ENCODE measurements at regions not wholly inside any gene's neighbourhood (a gene's known extent, or its start where the extent isn't known, plus 50 kb on each side); places are given as distances from the start of the nearest gene placed in this dataset.
"Not testable (repeated sequence)": the region's sequence is repeated elsewhere in the genome, so short reads cannot be mapped to it uniquely, and the experiment has no call there.

DNA sequence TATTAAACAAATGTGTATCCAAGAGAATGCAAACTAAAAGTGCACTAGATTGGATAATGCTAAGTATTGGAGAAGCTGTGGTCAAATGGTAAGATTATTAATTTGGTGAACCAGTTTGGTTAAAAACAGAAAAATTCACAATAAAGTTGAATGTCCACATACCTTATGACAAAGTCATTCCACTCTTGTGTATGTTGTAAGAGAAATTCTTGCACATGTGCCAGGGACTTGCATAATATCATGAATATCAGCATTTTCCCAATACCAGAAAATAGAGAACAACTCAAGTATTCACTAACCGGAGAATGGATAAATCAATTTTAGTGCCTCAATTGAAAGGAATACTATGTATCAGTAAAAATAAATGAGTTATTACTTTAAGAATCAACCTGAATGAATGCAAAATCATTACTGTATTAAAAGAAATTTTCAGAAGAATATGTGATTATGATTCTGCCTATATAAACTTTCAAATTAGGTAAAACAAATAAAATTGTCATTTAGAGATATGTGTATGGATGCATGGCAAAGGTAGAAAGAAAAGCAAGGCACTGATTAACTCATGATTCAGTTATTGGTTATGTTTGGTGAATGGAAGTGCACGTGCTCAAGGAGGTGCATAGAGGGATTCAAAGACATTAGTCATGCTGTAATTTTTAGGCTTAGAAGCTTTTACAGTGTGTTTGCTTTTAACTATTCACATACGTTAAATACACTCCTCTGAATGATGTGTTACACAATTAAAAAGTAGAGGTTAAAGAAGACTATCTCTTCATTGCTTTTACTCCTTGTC is 217.4 kb upstream of the KCNK2 start:
- no peak overlapping the region for H3K27ac Mint-ChIP-seq
- Histone ChIP-seq H3K4me3 (no peak overlapping the region), H3K9me3 (ENCODE audit: low read depth) (no peaks in the 10 kb centered on the region), H3K9ac (no peak overlapping the region), H3K27me3 (no peaks in the 10 kb centered on the region), H3K36me3 (no peaks in the 10 kb centered on the region), H3K4me2 (no peak overlapping the region), H2AFZ (replicated peaks) (no peak overlapping the region), H3K27ac (no peak overlapping the region), H4K20me1 (ENCODE audit: low read depth) (no peaks in the 10 kb centered on the region), H3K4me1 (no peaks in the 10 kb centered on the region), H3K79me2 (ENCODE audit: low read depth) (no peaks in the 10 kb centered on the region), H3F3A (ENCODE audit: low read depth) (no peaks in the 10 kb centered on the region)
- peaks cover 3% of the 10 kb centered on the region for H3K27me3 Mint-ChIP-seq (ENCODE audit: insufficient read depth, low read depth)
- no peak overlapping the region for H3K4me3 Mint-ChIP-seq
- DNase-seq (ENCODE audit: low spot score): no peak
- no peaks in the 10 kb centered on the region for H3K4me1 Mint-ChIP-seq
- no peaks in the 10 kb centered on the region for H3K36me3 Mint-ChIP-seq
- TF ChIP-seq, protein P1, sequence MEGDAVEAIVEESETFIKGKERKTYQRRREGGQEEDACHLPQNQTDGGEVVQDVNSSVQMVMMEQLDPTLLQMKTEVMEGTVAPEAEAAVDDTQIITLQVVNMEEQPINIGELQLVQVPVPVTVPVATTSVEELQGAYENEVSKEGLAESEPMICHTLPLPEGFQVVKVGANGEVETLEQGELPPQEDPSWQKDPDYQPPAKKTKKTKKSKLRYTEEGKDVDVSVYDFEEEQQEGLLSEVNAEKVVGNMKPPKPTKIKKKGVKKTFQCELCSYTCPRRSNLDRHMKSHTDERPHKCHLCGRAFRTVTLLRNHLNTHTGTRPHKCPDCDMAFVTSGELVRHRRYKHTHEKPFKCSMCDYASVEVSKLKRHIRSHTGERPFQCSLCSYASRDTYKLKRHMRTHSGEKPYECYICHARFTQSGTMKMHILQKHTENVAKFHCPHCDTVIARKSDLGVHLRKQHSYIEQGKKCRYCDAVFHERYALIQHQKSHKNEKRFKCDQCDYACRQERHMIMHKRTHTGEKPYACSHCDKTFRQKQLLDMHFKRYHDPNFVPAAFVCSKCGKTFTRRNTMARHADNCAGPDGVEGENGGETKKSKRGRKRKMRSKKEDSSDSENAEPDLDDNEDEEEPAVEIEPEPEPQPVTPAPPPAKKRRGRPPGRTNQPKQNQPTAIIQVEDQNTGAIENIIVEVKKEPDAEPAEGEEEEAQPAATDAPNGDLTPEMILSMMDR (IDR thresholded peaks at IDR 0.05): no peak
- TF ChIP-seq EZH2phosphoT487 (IDR thresholded peaks at IDR 0.05) (no peak), EZH2 (IDR thresholded peaks at IDR 0.05) (no peak)
- peaks cover 3% of the 10 kb centered on the region for H3K9me3 Mint-ChIP-seq

DNA sequence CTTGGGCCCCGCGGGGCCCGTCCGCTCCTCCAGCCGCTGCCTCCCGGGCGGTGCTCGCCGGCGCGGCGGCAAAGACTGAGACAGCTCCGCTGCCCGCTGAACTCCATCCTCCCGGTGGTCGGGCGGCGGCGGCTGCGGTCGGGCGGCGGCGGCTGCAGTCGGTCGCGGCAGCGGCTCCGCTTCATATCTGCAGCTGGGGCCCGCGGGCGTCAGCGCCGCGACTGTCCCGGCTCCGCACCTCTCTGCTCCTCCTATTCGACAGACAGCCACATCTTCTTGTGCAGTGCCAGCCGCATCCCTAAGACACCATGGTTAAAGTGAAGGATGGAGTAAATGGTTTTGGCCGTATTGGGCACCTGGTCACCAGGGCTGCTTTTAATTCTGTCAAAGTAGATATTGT is 212.1 kb upstream of the KCNK2 start:
- H2AFZ ChIP-seq (replicated peaks); DNase-seq (ENCODE audit: low spot score); H3K4me1 Mint-ChIP-seq; H3K4me3 Mint-ChIP-seq; H3K4me3 ChIP-seq; H3K36me3 Mint-ChIP-seq; H3K27ac Mint-ChIP-seq; H3K9me3 ChIP-seq (ENCODE audit: low read depth); H3K36me3 ChIP-seq; H3K4me2 ChIP-seq; H3F3A ChIP-seq (ENCODE audit: low read depth); H3K4me1 ChIP-seq; H3K27me3 ChIP-seq; H3K79me2 ChIP-seq (ENCODE audit: low read depth); H3K27me3 Mint-ChIP-seq (ENCODE audit: insufficient read depth, low read depth); H4K20me1 ChIP-seq (ENCODE audit: low read depth); H3K9ac ChIP-seq; H3K27ac ChIP-seq: not testable (repeated sequence)
- H3K9me3 Mint-ChIP-seq: peaks cover 11% of the 10 kb centered on the region

DNA sequence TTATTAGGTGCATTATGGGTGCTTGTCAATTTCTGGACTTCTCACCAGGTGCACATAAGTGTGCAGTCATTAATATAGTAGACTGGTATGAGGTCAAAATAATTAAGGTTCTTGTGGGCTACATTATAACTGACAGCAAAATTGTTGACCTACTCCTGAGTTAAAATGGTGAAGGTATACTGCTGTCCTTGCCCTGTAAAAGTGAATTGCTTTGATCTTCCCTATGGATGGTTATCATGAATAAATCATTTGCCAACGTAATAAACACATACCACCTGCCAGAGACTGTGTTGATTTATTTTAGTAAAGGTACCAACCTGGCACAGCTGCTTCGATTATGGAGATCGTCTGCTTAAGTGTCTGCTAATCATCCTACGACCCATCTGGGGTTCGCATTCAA is 201.6 kb upstream of the KCNK2 start:
- Histone ChIP-seq H3K36me3 (no peaks in the 10 kb centered on the region), H4K20me1 (ENCODE audit: low read depth) (no peaks in the 10 kb centered on the region), H3K4me3 (no peak overlapping the region), H3K79me2 (ENCODE audit: low read depth) (no peaks in the 10 kb centered on the region), H3K9me3 (ENCODE audit: low read depth) (no peaks in the 10 kb centered on the region), H3K9ac (no peak overlapping the region), H3K27ac (no peak overlapping the region), H3F3A (ENCODE audit: low read depth) (no peaks in the 10 kb centered on the region), H2AFZ (replicated peaks) (no peak overlapping the region), H3K4me2 (no peak overlapping the region), H3K4me1 (no peaks in the 10 kb centered on the region), H3K27me3 (no peaks in the 10 kb centered on the region)
- Mint-ChIP-seq H3K4me3 (no peak overlapping the region), H3K27me3 (ENCODE audit: insufficient read depth, low read depth) (peaks cover 2% of the 10 kb centered on the region), H3K4me1 (no peaks in the 10 kb centered on the region), H3K36me3 (no peaks in the 10 kb centered on the region), H3K27ac (no peak overlapping the region), H3K9me3 (no peaks in the 10 kb centered on the region)
- TF ChIP-seq, protein P1 (IDR thresholded peaks at IDR 0.05): no peak
- TF ChIP-seq EZH2phosphoT487 (IDR thresholded peaks at IDR 0.05) (no peak), EZH2 (IDR thresholded peaks at IDR 0.05) (no peak)
- no peak for DNase-seq (ENCODE audit: low spot score)

DNA sequence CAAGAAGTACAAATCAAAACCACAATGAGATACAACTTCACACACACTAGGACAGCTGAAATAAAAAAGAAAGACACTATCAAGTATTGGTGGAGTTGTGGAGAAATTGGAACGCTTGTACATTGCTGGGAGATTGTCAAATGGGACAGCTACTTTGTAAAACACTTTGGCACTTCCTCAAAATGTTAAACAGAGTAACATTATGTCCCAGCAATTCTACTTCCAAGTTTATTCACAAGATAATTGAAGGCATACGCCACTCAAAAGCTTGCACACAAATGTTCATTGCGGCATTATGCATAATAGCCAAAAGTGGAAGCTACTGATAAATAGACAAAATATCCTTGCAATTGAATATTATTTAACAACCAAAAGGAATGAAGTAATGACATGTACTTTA is 199.9 kb upstream of the KCNK2 start:
- H3K4me3 Mint-ChIP-seq: no peak overlapping the region
- Histone ChIP-seq H3K79me2 (ENCODE audit: low read depth) (no peaks in the 10 kb centered on the region), H3K27ac (no peak overlapping the region)

More for the DNA sequence above, 199.9 kb upstream of the KCNK2 start:
- Histone ChIP-seq H3K4me3 (no peak overlapping the region), H3K9me3 (ENCODE audit: low read depth) (no peaks in the 10 kb centered on the region), H3F3A (ENCODE audit: low read depth) (no peaks in the 10 kb centered on the region), H3K27me3 (no peaks in the 10 kb centered on the region), H3K36me3 (no peaks in the 10 kb centered on the region), H3K9ac (no peak overlapping the region), H3K4me2 (no peak overlapping the region), H3K4me1 (no peaks in the 10 kb centered on the region), H2AFZ (replicated peaks) (no peak overlapping the region), H4K20me1 (ENCODE audit: low read depth) (no peaks in the 10 kb centered on the region)
- H3K9me3 Mint-ChIP-seq: no peaks in the 10 kb centered on the region
- TF ChIP-seq EZH2 (IDR thresholded peaks at IDR 0.05) (no peak), EZH2phosphoT487 (IDR thresholded peaks at IDR 0.05) (no peak)
- peaks cover 2% of the 10 kb centered on the region for H3K27me3 Mint-ChIP-seq (ENCODE audit: insufficient read depth, low read depth)
- no peaks in the 10 kb centered on the region for H3K4me1 Mint-ChIP-seq
- DNase-seq (ENCODE audit: low spot score): no peak
- no peaks in the 10 kb centered on the region for H3K36me3 Mint-ChIP-seq
- no peak overlapping the region for H3K27ac Mint-ChIP-seq
